GM12873 (cell line): ENCODE measurements at regions not wholly inside any gene's neighbourhood (a gene's known extent, or its start where the extent isn't known, plus 50 kb on each side); places are given as distances from the start of the nearest gene placed in this dataset.

Source experiments
- CTCF ChIP-seq: IDR thresholded peaks from 2 replicates; pipeline ENCODE4 v1.5.1; 2012; ENCODE audit warnings: low read depth, mild to moderate bottlenecking, moderate library complexity, low read length, control low read depth; ENCODE audit not compliant: insufficient read depth; ENCODE audit errors: missing control alignments

- no peak for TF ChIP-seq CTCF
Observed at GRCh38 chr6:153941768-153942167, 97.3 kb upstream of the OPRM1 start.

DNA sequence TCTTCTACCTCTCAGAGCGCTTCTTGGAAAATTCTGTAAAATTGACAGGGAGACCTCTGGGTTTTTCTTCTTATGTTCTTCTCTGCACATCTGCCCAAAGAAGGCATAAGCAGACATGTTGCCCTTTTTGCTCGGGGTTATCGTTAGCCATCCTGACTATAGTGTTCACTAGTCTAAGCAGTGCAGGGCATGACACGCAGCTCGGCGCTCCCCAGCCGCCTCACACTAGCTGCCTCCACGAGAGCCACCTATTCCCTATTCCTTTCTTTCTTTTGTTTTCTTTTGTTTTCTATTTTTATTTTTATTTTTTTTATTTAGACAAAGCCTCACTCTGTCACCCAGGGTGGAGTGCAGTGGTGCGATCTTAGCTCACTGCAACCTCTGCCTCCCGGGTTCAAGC is 100.2 kb upstream of the OPRM1 start:
- no peak for TF ChIP-seq CTCF

DNA sequence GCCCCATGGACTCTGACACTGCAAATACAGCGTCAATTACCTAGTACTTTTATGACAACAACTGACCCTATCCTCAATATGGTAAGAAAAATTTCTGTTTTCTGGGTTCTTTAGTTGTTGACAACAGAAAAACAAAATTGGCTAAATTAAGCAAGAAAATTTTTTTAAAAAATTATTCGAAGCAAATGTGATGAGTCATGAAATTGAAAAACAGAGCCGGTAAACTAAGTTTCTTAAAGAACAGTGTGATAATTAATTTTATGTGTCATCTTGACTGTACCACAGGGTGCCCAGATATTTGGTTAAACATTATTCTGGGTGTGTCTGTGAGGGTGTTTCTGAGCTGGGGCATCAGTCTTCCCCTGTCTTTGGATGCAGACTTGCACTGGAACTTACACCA is 107.6 kb upstream of the OPRM1 start:
- no peak for TF ChIP-seq CTCF

DNA sequence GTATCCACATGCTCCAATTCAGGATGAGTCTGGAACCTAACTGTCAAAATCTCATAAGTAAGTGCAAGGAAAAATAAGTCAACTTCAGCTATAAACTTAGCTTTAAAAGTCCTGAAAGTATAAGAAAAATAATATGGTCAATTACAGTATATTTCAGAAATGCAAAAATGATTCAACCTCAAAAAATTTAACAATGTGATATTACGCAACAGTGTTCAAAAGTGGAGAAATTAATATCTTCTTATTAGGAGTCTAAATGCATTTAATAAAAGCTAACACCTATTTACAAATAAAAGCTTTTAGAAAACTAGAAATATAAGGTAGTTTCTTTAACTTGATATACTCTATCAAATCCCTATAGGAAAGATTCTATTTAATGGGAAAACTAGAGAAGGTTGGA is 111.2 kb upstream of the OPRM1 start:
- TF ChIP-seq CTCF: no peak

- TF ChIP-seq CTCF: no peak
Observed at GRCh38 chr6:153898360-153899059, 140.5 kb upstream of the OPRM1 start.

GRCh38 chr6:153882411-153882810 is 156.6 kb upstream of the OPRM1 start:
- no peak for TF ChIP-seq CTCF

- no peak for TF ChIP-seq CTCF
Observed at GRCh38 chr6:153873541-153873940, 165.5 kb upstream of the OPRM1 start.

DNA sequence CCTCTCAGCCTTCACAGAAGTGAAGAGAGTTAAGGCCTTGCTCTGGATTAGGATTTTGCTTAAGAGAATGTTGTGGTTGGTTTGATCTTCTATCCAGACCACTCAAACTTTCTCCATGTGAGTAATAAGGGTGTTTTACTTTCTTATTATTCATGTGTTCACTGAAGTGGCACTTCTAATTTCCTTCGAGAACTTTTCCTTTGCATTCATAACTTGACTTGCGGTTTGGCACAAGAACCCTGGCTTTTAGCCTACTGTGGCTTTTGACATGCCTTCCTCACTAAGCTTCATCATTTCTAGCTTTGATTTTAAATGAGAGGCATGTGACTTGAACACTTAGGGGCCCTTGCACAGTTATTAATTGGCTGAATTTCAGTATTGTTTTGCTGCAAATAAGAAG is 166.1 kb upstream of the OPRM1 start:
- TF ChIP-seq CTCF: no peak
